GM12878 (cell line): ENCODE measurements at regions not wholly inside any gene's neighbourhood (a gene's known extent, or its start where the extent isn't known, plus 50 kb on each side); places are given as distances from the start of the nearest gene placed in this dataset.

Experiments
- ATAC-seq: fragments of 200-7000 bp; cut with Tn5 transposase; 3 replicates; pipeline ENCODE4 v1.9.1; 2020; ENCODE audit warnings: mild to moderate bottlenecking, moderate library complexity
- BruUV-seq: library from RNA; stranded (reverse); fragments of 400-500 nt; replicated peaks from 2 replicates; lab custom pipeline; 2021; lab: Mats Ljungman, UMichigan
- CTCF ChIA-PET: fragments of 300-600 bp; sonication (Branson Sonifier 250); formaldehyde crosslinking; extraction: SDS; loops from one replicate; lab custom pipeline; 2021; ENCODE audit warnings: inconsistent platforms; lab: Yijun Ruan, JAX
- POLR2A ChIA-PET: fragments of 350-600 bp; formaldehyde crosslinking; extraction: SDS; loops from one replicate; lab custom pipeline; 2021; ENCODE audit warnings: inconsistent platforms; lab: Charles Lee
- RAD21 ChIA-PET: fragments of 300-600 bp; sonication (Branson Sonifier 250); formaldehyde crosslinking; loops from one replicate; lab custom pipeline; 2023; ENCODE audit warnings: antibody characterized with exemption; ENCODE audit not compliant: unreplicated experiment; lab: Charles Lee
- SMC1A ChIA-PET: fragments of 300-600 bp; sonication (Branson Sonifier 250); formaldehyde crosslinking; loops from one replicate; lab custom pipeline; 2023; ENCODE audit not compliant: unreplicated experiment, uncharacterized antibody; lab: Charles Lee
- DNase-seq: peaks from one replicate; pipeline ENCODE4 v3.0.0-alpha.2; 2011; ENCODE audit warnings: low read depth, low spot score
- FAIRE-seq: peaks from 3 replicates; lab custom pipeline; 2011; peaks lifted over from hg19 to GRCh38; lab: Jason Lieb, UNC
- H2AFZ ChIP-seq: 2 replicates; pipeline ENCODE4 v1.6.0; 2011; ENCODE audit warnings: low read depth, low read length, control low read depth; ENCODE audit not compliant: control insufficient read depth
- H3K27ac ChIP-seq: 2 replicates; pipeline ENCODE4 v1.5.1; 2011; ENCODE audit warnings: control low read depth; ENCODE audit not compliant: control insufficient read depth, insufficient read depth
- H3K27me3 ChIP-seq, 2 experiments: replicated peaks in 1 of 2; 2 replicates each; pipeline versions ENCODE4 v1.6.0 to v1.6.1; 2011; ENCODE audit warnings: low read length in 1 of 2; ENCODE audit not compliant: control insufficient read depth in 2 of 2, insufficient read depth in 2 of 2
- H3K36me3 ChIP-seq, 2 experiments: 2 replicates each; pipeline ENCODE4 v1.5.1; 2011; ENCODE audit warnings: low read length in 1 of 2; ENCODE audit not compliant: control insufficient read depth in 2 of 2, insufficient read depth in 2 of 2
- H3K4me1 ChIP-seq: 2 replicates; pipeline ENCODE4 v1.6.1; 2011; ENCODE audit warnings: mild to moderate bottlenecking, low read length, moderate library complexity, mixed read lengths; ENCODE audit not compliant: control insufficient read depth, insufficient read depth
- H3K4me2 ChIP-seq: 2 replicates; pipeline ENCODE4 v1.6.0; 2011; ENCODE audit warnings: control low read depth; ENCODE audit not compliant: control insufficient read depth, insufficient read depth
- H3K4me3 ChIP-seq: fragments of 200-600 bp; sonication (generic); 2 replicates; pipeline ENCODE4 v1.5.1; 2016
- H3K79me2 ChIP-seq: 2 replicates; pipeline ENCODE4 v1.6.0; 2011; ENCODE audit warnings: low read length; ENCODE audit not compliant: control insufficient read depth, insufficient read depth
- H3K9ac ChIP-seq: 2 replicates; pipeline ENCODE4 v1.8.0; 2011; ENCODE audit warnings: low read length, control low read depth, mixed read lengths; ENCODE audit not compliant: control insufficient read depth, insufficient read depth
- H3K9me3 ChIP-seq: replicated peaks from 3 replicates; pipeline ENCODE4 v1.5.1; 2011; ENCODE audit warnings: mild to moderate bottlenecking, low read length; ENCODE audit not compliant: control insufficient read depth, insufficient read depth
- H4K20me1 ChIP-seq: 2 replicates; pipeline ENCODE4 v1.6.0; 2011; ENCODE audit not compliant: control insufficient read depth, insufficient read depth
- CBX3 ChIP-seq: fragments of 200-600 bp; sonication (generic); IDR thresholded peaks from 2 replicates; pipeline ENCODE4 v1.6.1; 2016; ENCODE audit warnings: low read depth, borderline replicate concordance
- CBX5 ChIP-seq: sonication (generic); IDR thresholded peaks from 2 replicates; pipeline ENCODE4 v1.6.1; 2016; ENCODE audit warnings: low read depth, moderate library complexity, mild to moderate bottlenecking, inconsistent platforms
- CEBPB ChIP-seq, 2 experiments: fragments of 150-350 bp in 1 of 2; IDR thresholded peaks; 2 replicates each; pipeline ENCODE4 v1.6.1; 2012 to 2014; ENCODE audit warnings: low read depth in 2 of 2, low read length in 2 of 2, borderline replicate concordance in 1 of 2, inconsistent platforms in 1 of 2
- ETV6 ChIP-seq, 2 experiments: fragments of 450-650 bp in 1 of 2; IDR thresholded peaks in 1 of 2; conservative IDR thresholded peaks in 1 of 2; 2 replicates each; pipeline ENCODE4 v1.6.1; 2014; ENCODE audit warnings: antibody characterized with exemption in 1 of 2, borderline replicate concordance in 1 of 2, low read depth in 1 of 2, mild to moderate bottlenecking in 1 of 2, moderate library complexity in 1 of 2
- FOS ChIP-seq: IDR thresholded peaks from 3 replicates; pipeline ENCODE4 v1.6.1; 2011; ENCODE audit warnings: borderline replicate concordance; ENCODE audit not compliant: insufficient read length; ENCODE audit errors: extremely low read depth
- JUNB ChIP-seq: IDR thresholded peaks from 2 replicates; pipeline ENCODE4 v1.6.1; 2016; ENCODE audit warnings: antibody characterized with exemption, mild to moderate bottlenecking
- RBBP5 ChIP-seq: fragments of 200-600 bp; sonication (generic); conservative IDR thresholded peaks from 2 replicates; pipeline ENCODE4 v1.6.1; 2016
- SIX5 ChIP-seq: IDR thresholded peaks from 2 replicates; pipeline ENCODE4 v1.6.1; 2011; ENCODE audit warnings: mild to moderate bottlenecking, low read depth, low read length, moderate library complexity; ENCODE audit not compliant: severe bottlenecking
- TBL1XR1 ChIP-seq: IDR thresholded peaks from 2 replicates; pipeline ENCODE4 v1.6.1; 2012; ENCODE audit warnings: low read depth, low read length, improper control_type of control experiment
- TCF7 ChIP-seq: IDR thresholded peaks from 2 replicates; pipeline ENCODE4 v1.6.1; 2014; ENCODE audit warnings: antibody characterized with exemption, borderline replicate concordance
- YBX1 ChIP-seq: fragments of 450-650 bp; IDR thresholded peaks from 2 replicates; pipeline ENCODE4 v1.6.1; 2016; ENCODE audit warnings: antibody characterized with exemption
- WGBS: methylation state at CpG from one replicate; pipeline ENCODE4 v1.1.6; 2016; ENCODE audit warnings: low lambda C conversion rate; ENCODE audit not compliant: insufficient replicate concordance, insufficient coverage; ENCODE audit errors: missing lambda C conversion rate; 5-methylcytosine and 5-hydroxymethylcytosine counted together
- in situ Hi-C: fragments of 300-500 bp; cut with MboI; formaldehyde crosslinking; loops from 9 replicates; pipeline ENCODE4 v1.14.3; 2018; ENCODE audit warnings: mixed read lengths
- intact Hi-C: fragments of 100-400 bp; cut with micrococcal nuclease; formaldehyde crosslinking; loops from one replicate; pipeline ENCODE4 v1.14.2; 2022; ENCODE audit not compliant: unreplicated experiment

DNA sequence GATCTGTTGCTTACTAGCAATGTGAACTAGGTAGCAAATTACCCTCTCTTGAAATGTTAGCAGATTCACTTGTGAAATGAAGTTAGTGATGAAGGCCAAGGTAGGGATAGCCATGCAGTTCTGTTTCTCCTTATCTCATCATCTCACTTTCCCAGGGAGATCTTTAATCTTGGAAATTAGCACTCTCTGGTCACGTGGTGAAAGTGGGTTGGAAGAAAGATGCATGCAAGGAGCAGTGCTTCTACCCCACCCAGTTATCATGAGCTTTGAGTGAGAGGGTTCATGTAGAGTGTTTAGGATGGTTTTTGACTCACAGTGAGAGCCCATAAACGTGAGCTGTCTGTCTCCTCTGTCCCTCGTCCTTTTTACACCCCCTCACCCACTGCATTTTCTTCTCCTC lies 346.3 kb downstream of the QKI start (continued):
- TF ChIP-seq SIX5 (no peak), CBX5 (no peak), YBX1 (no peak), TCF7 (no peak), JUNB (no peak), CBX3 (no peak), CEBPB (IDR thresholded peaks at IDR 0.05; ENCODE audit: borderline replicate concordance in 1 of 2, low read depth in 2 of 2, low read length in 2 of 2) (no peak)

GRCh38 chr6:163759542-163759941 lies 345.0 kb downstream of the QKI start:
- in situ Hi-C loops = no loop called here
- Histone ChIP-seq H3K4me2 (no peak overlapping the region), H3K27ac (no peak overlapping the region), H4K20me1 (no peaks in the 10 kb centered on the region), H2AFZ (no peak overlapping the region), H3K36me3 (no peaks in the 10 kb centered on the region), H3K4me3 (no peak overlapping the region), H3K79me2 (no peaks in the 10 kb centered on the region), H3K27me3 (no peaks in the 10 kb centered on the region), H3K9me3 (peaks cover 4% of the 10 kb centered on the region; the same call in 2 of the 3 replicates), H3K4me1 (peaks cover 4% of the 10 kb centered on the region; the same call in 1 of the 2 replicates), H3K9ac (no peak overlapping the region)
- DNase-seq (no peak), ATAC-seq (no peak), FAIRE-seq (no peak)
- ChIA-PET RAD21 (no interaction called here), SMC1A (no interaction called here), CTCF (no interaction called here), POLR2A (no interaction called here)
- no peak for TF ChIP-seq FOS
- TF ChIP-seq ETV6 (conservative IDR thresholded peaks at IDR 0.05 in 1 of 2, IDR thresholded peaks at IDR 0.05 in 1 of 2; ENCODE audit: borderline replicate concordance in 1 of 2, low read depth in 1 of 2) = no peak
- TF ChIP-seq TCF7 = no peak
- TF ChIP-seq RBBP5 = no peak
- TF ChIP-seq TBL1XR1 = no peak
- no TSS peak for BruUV-seq
- intact Hi-C loops = loop anchor here (5.0 kb wide), 1 partner anchor 748 kb away; no protein-coding TSS in a partner anchor
- WGBS = 70% methylated on average over 5 of the region's 5 CpGs
